Left lobe of liver (tissue), 2 donors: ENCODE measurements at regions not wholly inside any gene's neighbourhood (a gene's known extent, or its start where the extent isn't known, plus 50 kb on each side); places are given as distances from the start of the nearest gene placed in this dataset.

Experiments
- ATAC-seq: fragments of 200-7000 bp; cut with Tn5 transposase; one replicate; pipeline ENCODE4 v1.9.1; 2020; ENCODE audit warnings: mild to moderate bottlenecking, moderate library complexity
- DNase-seq: peaks from one replicate; pipeline ENCODE4 v3.0.0-alpha.2; 2020; ENCODE audit warnings: low spot score
- donor health status: DM: no; HTN: no; CAD: no; lungs with moderate emphysema.
- donor health status: DM: no; HTN: yes; CAD: no.

DNA sequence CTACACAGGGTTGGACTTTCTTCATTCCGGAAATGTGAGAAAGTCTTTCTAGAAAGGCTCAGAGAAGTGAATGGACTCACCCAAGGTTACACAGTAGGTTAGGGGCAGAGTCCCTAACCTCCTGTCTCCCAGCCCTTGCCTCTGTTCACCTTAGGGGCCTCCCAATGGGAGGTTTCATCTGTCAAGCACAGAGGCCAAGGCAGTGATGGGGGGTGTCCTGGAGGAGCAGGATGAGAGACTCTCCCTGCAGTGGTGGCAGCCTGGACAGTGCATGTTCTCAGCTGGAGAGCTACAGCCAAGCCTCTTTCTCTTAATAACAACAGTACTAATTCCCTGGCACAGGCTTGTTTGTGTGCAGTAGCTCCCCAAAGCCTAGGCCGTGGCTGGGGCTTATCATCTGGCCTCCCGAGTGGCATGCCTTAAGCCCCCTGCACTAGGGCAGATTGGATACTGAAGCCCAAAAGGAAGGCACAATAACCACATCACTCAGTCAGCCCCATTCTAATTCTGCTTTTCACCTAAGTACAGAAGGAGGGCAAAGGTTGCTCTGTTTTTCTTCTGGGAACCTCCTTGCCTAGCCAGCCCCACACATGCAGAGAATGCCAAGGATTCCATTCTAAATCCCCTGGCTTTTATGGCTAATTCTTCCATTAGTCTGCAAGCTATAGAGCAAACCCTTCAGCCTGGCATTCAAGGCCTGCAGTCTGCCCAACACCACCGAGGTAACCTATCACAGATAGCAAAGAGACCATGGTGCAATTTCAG lies 50.2 kb upstream of the XPA start:
- DNase-seq (peak; percentile 15), ATAC-seq (no peak)

DNA sequence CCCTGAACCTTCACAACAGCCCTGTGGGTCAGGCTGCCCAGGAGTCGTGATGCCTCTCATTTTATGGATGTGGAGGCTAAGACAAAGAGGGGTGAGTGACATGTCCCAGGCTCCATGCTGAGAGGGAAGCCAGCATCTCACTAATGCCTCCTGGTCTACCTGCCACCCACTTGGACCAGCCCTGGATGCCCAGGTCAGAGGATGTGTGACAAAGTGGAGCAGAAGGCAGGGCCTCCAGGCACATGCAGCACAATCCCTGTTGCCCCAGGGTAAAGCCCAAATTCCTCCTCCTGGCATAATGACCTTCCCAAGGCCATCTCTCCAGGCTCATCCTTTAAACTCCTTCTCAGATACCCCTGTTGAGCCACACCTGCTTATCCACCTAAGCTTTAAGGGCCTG lies 51.4 kb upstream of the XPA start:
- DNase-seq, result peak; percentile 6

DNA sequence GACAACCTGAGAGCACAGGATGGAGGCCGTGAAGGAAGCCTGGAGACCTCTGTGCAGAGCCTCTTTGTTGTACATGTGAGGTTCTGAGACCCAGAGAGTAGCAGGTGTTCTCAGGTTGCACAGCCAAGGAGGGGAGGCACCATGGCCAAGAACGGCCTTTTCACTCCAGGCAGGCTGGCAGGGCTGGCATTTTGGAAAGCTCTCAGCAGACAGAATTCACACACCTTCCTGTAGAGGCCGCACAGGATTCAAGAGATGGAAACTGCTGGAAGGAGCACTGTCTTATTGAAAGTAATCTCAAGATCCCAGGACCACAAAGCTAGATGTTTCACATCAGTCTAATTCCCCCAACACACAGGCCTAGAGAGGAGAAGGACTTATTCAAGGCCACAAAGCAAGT lies 52.8 kb upstream of the XPA start:
- peak; percentile 48 for ATAC-seq
- DNase-seq, result peak; percentile 23

More for the DNA sequence above, 51.4 kb upstream of the XPA start:
- no peak for ATAC-seq

DNA sequence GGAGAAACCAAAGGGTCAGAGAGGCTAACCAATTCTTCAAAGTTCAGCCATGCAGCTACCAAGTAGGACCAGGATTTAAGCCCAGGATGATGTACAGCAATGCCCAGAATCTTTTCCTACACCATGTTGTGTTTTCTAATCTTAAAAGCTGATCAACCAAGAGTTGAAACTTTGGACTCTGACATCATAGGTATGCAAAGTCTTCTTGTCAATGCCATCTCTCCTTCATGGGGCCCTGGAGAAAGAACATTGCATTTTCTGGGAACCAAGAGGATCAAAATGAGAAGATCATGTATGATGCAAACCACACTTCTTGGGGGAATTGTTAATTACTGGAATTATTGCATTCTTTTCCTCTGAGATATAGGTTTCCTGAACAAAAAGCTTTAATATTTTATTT lies 54.4 kb upstream of the XPA start:
- ATAC-seq, result no peak
- DNase-seq, result no peak

DNA sequence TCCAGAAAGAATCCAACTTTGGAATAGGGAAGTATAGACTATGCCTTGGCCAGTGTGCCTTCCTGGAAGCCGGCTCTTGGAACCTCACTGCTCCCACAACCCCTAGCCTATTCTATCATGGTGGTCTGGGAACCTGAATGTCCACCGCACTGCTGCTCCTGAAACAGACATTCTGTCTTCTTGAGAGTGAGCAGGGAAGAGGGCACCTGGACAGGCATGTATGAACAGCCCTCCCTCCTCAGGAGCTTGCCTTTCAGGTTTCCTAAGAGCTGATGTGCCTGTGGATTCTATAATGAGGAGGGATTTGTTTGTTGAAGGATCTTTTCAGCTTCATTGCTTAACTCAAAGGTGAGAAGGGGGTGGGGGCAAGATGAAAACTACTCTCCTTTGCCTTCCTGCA lies 55.1 kb upstream of the XPA start:
- peak; percentile 8 for DNase-seq

DNA sequence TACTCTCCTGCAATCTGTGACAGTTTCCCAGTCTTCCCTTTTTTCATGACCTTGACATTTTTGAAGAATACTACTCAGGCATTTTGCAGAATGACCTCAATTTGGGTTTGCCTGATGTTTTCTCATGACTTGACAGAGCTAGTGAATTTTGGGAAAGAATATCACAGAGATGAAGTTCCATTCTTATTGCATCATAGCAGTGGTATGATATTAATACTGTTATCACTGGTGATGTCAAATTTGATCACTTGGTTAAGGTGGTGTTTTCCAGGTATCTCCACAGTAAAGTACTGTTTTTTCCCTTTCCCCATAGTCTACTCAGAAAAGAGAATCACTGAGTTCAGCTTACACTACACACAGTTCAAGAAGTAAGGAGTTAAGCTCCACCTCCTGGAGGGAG lies 56.2 kb upstream of the XPA start:
- ATAC-seq (no peak), DNase-seq (no peak)

More for the DNA sequence above, 55.1 kb upstream of the XPA start:
- no peak for ATAC-seq

DNA sequence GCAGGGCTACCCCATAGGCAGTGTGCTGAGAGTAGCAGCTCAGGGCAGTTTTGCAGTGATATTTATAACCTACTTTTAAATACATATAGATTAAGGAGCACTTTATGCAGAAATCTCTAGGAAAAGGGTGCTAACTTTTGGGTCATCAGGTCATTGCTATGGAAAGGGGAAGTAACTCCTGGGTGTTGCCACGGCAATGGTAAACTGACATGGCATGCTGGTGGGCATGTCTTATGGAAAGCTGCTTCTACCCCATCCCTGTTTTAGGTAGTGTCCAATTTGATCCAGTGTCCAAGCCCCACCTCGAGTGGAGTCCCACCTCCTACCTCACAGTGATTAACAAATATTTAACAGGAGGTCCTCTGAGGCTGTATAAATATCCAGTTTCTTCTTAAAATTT lies 56.8 kb upstream of the XPA start:
- no peak for ATAC-seq
- DNase-seq, result peak; percentile 26

DNA sequence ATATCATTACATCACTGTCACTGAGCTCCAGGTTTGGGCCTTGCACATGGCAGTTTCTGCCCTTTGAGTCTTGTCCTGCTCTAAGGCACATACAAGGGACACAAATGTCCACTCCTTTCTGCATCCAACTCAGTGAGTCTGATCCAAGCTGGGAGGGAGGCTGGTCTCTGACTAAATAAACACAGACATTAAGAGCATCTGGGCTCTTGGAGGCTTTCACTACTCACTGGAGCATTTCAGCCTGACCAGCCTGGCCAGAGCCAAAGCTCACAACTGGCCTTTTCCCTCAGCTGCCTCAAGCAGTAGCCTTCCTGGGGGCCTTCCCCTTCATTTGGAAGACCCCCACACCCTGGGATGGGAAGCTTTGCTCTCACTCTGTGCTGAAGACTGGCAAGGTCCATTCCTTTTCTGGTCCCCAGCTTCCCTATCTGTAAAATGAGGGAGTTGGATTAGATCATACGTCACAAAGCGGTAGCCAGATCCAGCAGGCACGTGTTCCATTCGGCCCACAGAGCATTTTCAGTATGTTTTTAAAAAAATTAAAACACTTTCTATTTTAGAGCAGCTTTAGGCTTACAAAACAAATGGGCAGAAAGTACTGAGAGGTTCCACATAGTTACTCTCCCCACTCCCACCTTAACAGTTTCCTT lies 58.6 kb upstream of the XPA start:
- DNase-seq (peak; percentile 5), ATAC-seq (no peak)

DNA sequence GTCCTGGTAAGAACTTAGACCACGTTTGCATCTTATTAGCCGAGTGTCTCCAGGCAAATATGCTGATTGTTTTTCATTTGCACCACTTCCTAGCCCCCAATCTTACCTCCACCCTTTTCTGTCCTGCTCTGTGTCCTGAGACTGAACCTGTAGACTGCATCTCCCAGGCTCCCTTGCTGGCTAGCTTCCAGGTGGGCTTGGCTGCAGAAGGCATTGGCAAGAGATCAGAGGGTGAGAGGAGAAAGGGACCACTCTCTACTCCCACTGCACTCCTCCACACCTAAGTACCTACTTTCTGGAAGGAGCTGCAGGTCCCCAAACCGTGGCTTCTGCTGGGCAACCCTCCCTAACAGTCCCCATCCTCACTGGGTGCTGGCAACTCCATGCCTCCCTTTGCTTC lies 59.9 kb upstream of the XPA start:
- peak; percentile 28 for DNase-seq
- ATAC-seq, result no peak

DNA sequence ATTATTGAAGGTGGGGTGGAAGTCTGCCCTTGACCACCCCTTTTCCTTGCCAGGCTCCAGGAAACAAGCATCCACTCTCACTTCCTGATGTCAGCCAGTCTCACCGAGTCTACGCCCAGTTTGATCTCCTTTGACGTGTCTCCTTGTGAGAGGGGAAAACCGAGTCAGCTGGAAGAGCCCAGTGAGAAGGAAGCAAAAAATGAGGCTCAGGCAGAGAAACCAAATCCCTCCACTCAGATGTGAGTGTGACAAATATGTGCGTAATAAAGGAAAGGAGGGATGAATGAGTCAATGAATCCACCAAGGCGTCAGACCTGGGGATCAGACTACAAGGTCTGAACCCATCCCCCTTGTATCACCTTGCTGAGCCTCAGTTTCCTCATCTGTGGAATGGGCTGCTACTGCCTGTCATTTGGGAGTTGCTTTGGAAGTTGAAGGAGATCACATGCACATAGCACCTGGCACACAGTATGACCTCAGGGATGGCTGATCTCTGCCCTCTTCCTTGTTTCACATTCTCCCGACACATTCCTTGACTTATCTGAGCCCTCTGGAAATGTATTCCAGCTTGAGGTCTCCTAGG lies 61.3 kb upstream of the XPA start:
- no peak for DNase-seq
- no peak for ATAC-seq

DNA sequence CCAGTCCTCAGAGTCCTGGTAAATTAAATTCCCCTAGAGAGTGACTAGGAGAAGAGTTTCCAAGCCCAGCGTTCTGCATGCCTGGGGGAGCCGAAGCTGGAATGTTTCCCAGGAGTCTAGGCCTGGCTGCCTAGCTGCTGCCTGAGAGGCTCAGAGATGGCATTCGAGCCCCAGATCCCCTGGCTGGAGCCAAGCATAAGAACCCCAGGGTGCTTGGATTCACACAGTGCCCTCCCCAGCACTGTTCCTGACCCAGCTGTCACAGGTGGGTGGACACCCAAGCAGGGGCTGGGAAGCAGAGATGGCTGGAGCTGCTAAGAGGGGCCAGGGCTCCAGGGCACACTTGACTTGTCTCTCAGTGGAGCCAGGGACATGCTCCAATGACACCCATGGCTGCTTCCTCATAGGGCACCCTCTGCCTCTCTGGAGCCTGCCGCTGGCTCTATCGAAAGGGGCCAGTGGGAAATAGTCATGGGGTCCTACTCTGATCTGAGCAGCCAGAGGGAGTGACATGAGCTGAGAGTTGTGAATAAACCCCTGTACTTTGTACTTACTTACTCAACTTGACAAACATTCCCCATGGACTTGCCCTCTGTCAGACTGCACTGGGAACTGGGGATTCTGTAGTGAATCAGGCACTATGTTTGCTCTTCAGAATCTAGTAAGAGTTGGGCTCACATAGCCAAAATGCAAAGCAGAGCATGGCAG lies 62.6 kb upstream of the XPA start:
- ATAC-seq (peak; percentile 96), DNase-seq (peak; percentile 66)

DNA sequence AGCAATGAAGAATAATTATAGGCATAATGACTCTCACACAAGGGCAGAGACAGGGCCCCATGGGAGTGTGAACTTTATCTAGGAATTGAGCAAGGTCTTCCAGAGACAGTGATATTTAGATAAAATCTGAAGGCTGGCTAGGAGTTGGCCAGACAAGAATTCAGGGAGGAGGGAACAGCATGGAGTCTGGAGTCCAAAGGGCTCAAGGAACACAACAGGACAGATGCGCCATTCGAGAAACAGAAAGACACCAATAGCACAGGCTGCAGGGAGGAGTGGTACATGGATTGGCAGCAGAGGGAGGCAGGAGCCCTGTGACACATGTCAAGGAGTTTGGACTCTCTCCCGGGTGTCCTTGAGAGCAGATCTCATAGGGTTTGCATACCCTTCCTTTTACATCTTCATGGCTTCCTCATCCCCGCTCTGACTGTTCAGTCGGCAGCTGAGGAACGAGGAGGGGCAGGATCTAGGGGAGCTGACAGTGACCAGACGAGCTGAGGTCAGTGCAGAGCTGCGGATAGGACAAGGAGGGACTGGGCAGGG lies 64.0 kb upstream of the XPA start:
- ATAC-seq (no peak), DNase-seq (no peak)

DNA sequence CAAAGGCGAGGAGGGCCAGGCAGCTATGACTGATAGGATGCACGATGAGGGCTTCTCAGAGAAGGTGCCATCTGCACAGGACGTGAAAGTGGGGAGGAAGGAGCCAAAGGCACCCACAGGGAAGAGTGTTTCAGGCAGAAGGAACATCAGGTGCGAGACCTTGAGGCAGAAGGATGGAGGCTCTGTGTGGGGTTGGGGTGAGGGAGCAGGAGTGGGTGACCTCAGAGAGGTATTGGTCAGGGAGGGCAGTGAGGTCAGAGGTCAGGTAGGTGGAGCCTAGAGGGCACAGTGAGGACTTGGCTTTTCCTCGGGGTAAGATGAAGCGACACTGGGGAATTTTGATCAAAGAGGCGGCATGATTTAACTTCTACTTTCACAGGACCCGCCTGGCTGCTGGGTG lies 64.7 kb upstream of the XPA start:
- DNase-seq, result no peak
- ATAC-seq, result no peak

DNA sequence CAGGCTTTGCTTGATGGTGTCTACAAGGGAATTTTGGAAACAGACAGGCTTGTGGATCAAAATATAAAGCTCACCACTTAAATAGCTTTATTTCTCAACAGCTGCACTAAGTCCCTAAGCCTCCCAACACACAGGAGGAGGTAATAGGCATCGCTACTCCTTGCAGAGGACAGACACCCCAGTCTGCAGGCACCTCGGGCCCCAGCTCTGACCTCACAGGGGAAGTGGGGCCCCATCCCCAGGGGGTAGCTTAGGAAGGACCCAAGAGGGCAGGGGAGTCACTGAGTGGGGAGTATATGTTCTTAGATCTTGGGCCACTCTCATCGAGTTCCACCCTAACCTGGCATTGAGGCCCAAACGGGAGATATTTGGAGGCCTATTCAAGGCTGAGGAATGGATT lies 66.7 kb upstream of the XPA start:
- no peak for DNase-seq
- ATAC-seq, result no peak

DNA sequence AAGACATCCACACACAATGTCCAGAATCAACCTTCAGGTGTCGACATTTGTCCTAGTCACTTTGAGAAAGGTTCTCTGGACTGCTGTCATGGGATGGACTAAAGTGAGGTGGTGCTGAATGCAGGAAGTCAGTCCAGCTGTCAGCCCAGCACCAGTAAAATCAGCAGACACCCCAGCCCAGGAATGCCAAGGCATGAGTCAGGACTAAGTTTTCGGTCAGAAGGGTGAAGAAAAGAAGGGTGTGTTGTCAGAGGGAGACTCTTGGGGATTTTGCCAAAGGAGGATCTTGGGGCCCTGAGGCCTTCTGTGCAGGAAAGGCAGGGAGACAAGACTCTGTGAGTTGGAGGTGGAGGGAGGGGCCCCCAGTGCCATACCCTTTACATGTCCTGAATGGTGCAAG lies 69.0 kb upstream of the XPA start:
- DNase-seq (no peak), ATAC-seq (no peak)

DNA sequence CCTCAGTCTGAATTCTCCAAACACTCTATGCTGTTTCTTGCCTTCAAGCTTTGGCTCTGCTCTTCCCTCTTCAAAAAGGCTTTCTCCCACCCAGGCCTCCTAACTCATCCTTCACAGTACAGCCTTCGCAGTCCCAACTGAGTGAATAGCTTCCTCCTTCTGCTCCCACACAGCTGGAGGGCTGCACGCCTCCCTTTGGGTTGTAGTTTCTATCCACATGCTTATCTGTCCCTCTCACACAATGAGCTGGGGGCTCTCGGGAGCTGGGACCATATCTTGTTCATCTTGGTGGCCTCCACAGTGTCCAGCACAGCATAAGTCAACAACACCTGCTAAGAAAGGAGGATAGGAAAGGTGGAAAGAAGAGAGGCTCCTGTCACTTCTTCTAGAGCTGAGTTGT lies 69.5 kb upstream of the XPA start:
- DNase-seq (no peak), ATAC-seq (no peak)

DNA sequence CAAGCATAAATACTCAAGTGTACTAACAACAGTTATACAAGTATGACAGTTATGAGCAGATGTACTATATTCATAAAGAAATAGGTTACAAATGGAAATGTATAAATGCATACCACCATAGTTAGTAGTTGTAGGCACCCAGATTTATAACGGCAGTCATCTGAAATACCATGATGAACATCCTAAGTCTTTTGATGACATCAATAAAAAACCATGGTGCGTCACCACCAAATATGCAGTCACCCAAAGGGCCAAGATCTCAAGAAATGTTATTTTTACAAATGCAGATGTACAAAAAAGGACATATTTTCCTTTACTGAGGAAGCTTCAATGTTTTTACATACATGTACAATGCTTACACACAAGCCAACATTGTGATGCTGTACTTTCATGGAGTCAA lies 70.8 kb upstream of the XPA start:
- DNase-seq (no peak), ATAC-seq (no peak)

DNA sequence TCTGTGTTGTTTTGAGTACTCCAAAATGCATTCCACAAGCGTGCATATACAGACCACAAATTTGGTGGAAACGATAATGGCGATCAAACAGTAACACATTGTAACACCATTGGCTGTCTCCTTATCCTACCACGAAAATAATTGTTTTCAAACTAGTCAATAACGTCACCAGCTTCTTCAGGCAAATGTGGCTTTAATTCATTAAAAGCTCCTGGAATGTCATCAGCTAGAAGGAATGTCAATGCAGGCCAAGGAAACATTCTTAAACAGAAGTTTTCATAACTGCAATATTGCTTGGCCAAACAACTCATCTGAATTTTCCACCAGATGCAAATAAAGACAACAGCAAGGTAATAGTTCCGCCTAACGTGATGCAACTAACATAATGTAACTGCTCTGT lies 71.6 kb upstream of the XPA start:
- ATAC-seq (no peak), DNase-seq (no peak)

DNA sequence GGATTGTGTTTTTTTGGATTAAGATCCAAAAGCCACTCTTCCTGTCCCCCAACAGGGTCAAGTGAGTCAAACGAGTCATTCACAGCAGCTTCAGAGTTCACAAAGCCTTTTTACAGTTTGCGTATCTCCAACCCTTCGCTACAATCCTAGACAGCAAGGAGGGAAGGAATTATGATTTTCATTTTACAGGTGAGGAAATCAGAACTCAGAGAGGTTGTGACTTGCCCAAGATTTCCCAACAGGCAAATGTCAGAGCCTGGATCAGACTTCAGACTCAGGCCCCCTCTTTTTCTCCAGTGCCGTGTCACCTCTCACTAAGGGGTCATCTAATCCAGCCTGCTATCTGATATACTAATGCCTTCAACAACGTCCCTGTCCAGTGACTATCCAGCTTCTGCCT lies 72.1 kb upstream of the XPA start:
- DNase-seq, result no peak
- ATAC-seq, result no peak

DNA sequence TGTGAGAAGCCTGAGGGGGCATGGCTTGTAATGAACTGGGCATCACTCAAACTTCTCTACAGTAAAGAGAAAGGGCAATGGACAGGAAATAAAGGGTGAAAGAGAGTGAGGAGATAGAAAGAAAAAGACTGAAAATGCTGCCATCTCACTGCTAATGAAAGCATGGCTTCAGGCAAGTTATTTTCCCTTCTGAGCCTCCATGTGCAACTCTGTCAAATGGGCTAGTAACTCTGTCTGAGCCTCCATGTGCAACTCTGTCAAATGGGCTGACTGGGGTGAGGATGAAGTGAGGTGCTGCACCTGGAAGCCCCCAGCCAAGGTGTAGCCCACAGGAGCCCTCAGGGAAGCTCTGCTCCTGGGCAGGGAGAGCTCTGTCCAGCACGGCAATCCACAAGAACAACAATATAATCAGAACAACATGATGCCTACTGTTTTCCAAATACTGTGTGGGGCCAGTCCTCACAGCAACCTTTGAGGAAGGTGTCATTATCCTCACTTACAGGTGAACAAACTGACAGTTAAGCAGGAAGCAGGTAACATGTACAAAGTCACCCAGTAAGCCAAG lies 73.8 kb upstream of the XPA start:
- DNase-seq (no peak), ATAC-seq (no peak)

DNA sequence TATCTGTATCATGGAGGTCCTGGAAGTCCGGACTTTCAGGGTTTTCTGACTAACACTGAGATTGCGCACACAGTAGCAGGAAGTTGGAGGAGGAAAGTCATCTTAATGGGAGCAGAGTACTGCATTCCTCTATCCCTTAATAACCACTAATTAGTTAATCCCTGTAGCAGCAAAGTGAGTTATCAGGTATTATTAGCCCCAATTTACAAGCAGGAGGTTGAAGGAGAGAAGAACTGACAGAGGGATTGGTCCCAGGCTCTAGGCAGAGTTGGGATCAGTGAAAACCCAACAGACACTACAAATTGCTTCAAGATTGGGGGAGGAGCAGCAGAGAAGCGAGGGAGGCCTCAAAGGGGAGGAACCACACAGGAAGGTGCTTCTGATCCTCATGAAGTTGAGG lies 74.5 kb upstream of the XPA start:
- DNase-seq, result no peak
- no peak for ATAC-seq
